Activated CD4-positive, alpha-beta memory T cell treated with anti-CD3 and anti-CD28 coated beads for 36 hours (primary cell): ENCODE measurements at regions not wholly inside any gene's neighbourhood (a gene's known extent, or its start where the extent isn't known, plus 50 kb on each side); places are given as distances from the start of the nearest gene placed in this dataset.
"Not testable (repeated sequence)": the region's sequence is repeated elsewhere in the genome, so short reads cannot be mapped to it uniquely, and the experiment has no call there.

Source experiments
- CTCF ChIA-PET: fragments of 350-600 bp; sonication (Branson Sonifier 250); formaldehyde crosslinking; loops from one replicate; lab custom pipeline; 2021; ENCODE audit warnings: antibody characterized with exemption, inconsistent platforms; lab: Charles Lee
- POLR2A ChIA-PET: fragments of 350-600 bp; sonication (Branson Sonifier 250); formaldehyde crosslinking; loops from one replicate; lab custom pipeline; 2021; ENCODE audit warnings: antibody characterized with exemption; lab: Charles Lee
- DNase-seq: peaks from one replicate; pipeline ENCODE4 v3.0.0-alpha.2; 2020
- H3K27ac Mint-ChIP-seq: one replicate; pipeline ENCODE4 v1.8.0; 2021; ENCODE audit warnings: mixed read lengths
- H3K27me3 Mint-ChIP-seq: one replicate; pipeline ENCODE4 v1.8.0; 2021; ENCODE audit warnings: mixed read lengths
- H3K36me3 Mint-ChIP-seq: one replicate; pipeline ENCODE4 v1.8.0; 2021; ENCODE audit warnings: mixed read lengths
- H3K4me1 Mint-ChIP-seq: one replicate; pipeline ENCODE4 v1.8.0; 2021; ENCODE audit warnings: low read depth, mixed read lengths
- H3K4me3 Mint-ChIP-seq: one replicate; pipeline ENCODE4 v1.8.0; 2021; ENCODE audit warnings: mild to moderate bottlenecking, mixed read lengths
- H3K9me3 Mint-ChIP-seq: one replicate; pipeline ENCODE4 v1.8.0; 2021; ENCODE audit warnings: mixed read lengths
- intact Hi-C: fragments of 100-400 bp; cut with micrococcal nuclease; formaldehyde crosslinking; loops from one replicate; pipeline ENCODE4 v1.15.1; 2023

- H3K36me3 Mint-ChIP-seq: no peaks in the 10 kb centered on the region
- H3K4me1 Mint-ChIP-seq: no peaks in the 10 kb centered on the region
- no peaks in the 10 kb centered on the region for H3K9me3 Mint-ChIP-seq
- no peak for DNase-seq
- H3K27ac Mint-ChIP-seq: no peak overlapping the region
- ChIA-PET CTCF (no interaction called here), POLR2A (no interaction called here)
- H3K4me3 Mint-ChIP-seq: no peak overlapping the region
- intact Hi-C loops: no loop called here
- no peaks in the 10 kb centered on the region for H3K27me3 Mint-ChIP-seq
Observed at GRCh38 chr1:81254560-81254959, 546.2 kb upstream of the ADGRL2 start.

GRCh38 chr1:81254068-81254467 lies 546.7 kb upstream of the ADGRL2 start:
- intact Hi-C loops: no loop called here
- no peaks in the 10 kb centered on the region for H3K36me3 Mint-ChIP-seq
- POLR2A ChIA-PET: no interaction called here

GRCh38 chr1:81252471-81253151 lies 548.1 kb upstream of the ADGRL2 start:
- intact Hi-C loops: no loop called here
- Mint-ChIP-seq H3K9me3 (peaks cover 5% of the 10 kb centered on the region), H3K4me1 (no peaks in the 10 kb centered on the region), H3K27me3 (no peaks in the 10 kb centered on the region), H3K4me3 (no peak overlapping the region), H3K36me3 (no peaks in the 10 kb centered on the region), H3K27ac (no peak overlapping the region)
- DNase-seq: no peak
- ChIA-PET CTCF (no interaction called here), POLR2A (no interaction called here)

More at GRCh38 chr1:81254068-81254467, 546.7 kb upstream of the ADGRL2 start:
- CTCF ChIA-PET: no interaction called here
- Mint-ChIP-seq H3K27me3 (no peaks in the 10 kb centered on the region), H3K4me1 (no peaks in the 10 kb centered on the region), H3K4me3 (no peak overlapping the region), H3K9me3 (no peaks in the 10 kb centered on the region), H3K27ac (no peak overlapping the region)
- DNase-seq: no peak

- H3K9me3 Mint-ChIP-seq, H3K27me3 Mint-ChIP-seq, DNase-seq, intact Hi-C loops, CTCF ChIA-PET, H3K4me3 Mint-ChIP-seq, POLR2A ChIA-PET, H3K36me3 Mint-ChIP-seq, H3K27ac Mint-ChIP-seq, H3K4me1 Mint-ChIP-seq: not testable (repeated sequence)
Observed at GRCh38 chr1:81250825-81251224, 549.9 kb upstream of the ADGRL2 start.

GRCh38 chr1:81245084-81245715 lies 555.5 kb upstream of the ADGRL2 start:
- H3K4me1 Mint-ChIP-seq, CTCF ChIA-PET, POLR2A ChIA-PET, H3K27ac Mint-ChIP-seq, DNase-seq, H3K36me3 Mint-ChIP-seq, H3K27me3 Mint-ChIP-seq, intact Hi-C loops, H3K9me3 Mint-ChIP-seq, H3K4me3 Mint-ChIP-seq: not testable (repeated sequence)

- H3K4me3 Mint-ChIP-seq, H3K27me3 Mint-ChIP-seq, H3K36me3 Mint-ChIP-seq, DNase-seq, H3K9me3 Mint-ChIP-seq, POLR2A ChIA-PET, H3K4me1 Mint-ChIP-seq, CTCF ChIA-PET, intact Hi-C loops, H3K27ac Mint-ChIP-seq: not testable (repeated sequence)
Observed at GRCh38 chr1:81244612-81245011, 556.1 kb upstream of the ADGRL2 start.

- Mint-ChIP-seq H3K4me3 (no peak overlapping the region), H3K36me3 (no peaks in the 10 kb centered on the region), H3K9me3 (no peaks in the 10 kb centered on the region), H3K4me1 (no peaks in the 10 kb centered on the region), H3K27me3 (no peaks in the 10 kb centered on the region), H3K27ac (no peak overlapping the region)
- CTCF ChIA-PET: no interaction called here
- intact Hi-C loops: no loop called here
- DNase-seq: no peak
- POLR2A ChIA-PET: no interaction called here
Observed at GRCh38 chr1:81242103-81242502, 558.6 kb upstream of the ADGRL2 start.

- Mint-ChIP-seq H3K4me1 (no peaks in the 10 kb centered on the region), H3K27me3 (no peaks in the 10 kb centered on the region), H3K36me3 (no peaks in the 10 kb centered on the region), H3K27ac (no peak overlapping the region), H3K4me3 (no peak overlapping the region), H3K9me3 (no peaks in the 10 kb centered on the region)
- ChIA-PET POLR2A (no interaction called here), CTCF (no interaction called here)
- intact Hi-C loops: no loop called here
- no peak for DNase-seq
Observed at GRCh38 chr1:81238129-81238528, 562.6 kb upstream of the ADGRL2 start.

GRCh38 chr1:81237473-81238089 lies 563.2 kb upstream of the ADGRL2 start:
- H3K27me3 Mint-ChIP-seq: no peaks in the 10 kb centered on the region
- H3K4me3 Mint-ChIP-seq: no peak overlapping the region
- no peaks in the 10 kb centered on the region for H3K36me3 Mint-ChIP-seq
- DNase-seq: no peak
- ChIA-PET POLR2A (no interaction called here), CTCF (no interaction called here)
- intact Hi-C loops: no loop called here
- H3K9me3 Mint-ChIP-seq: no peaks in the 10 kb centered on the region
- H3K4me1 Mint-ChIP-seq: no peaks in the 10 kb centered on the region
- no peak overlapping the region for H3K27ac Mint-ChIP-seq

- H3K27ac Mint-ChIP-seq: no peak overlapping the region
- CTCF ChIA-PET: no interaction called here
- DNase-seq: no peak
- H3K9me3 Mint-ChIP-seq: no peaks in the 10 kb centered on the region
- H3K4me1 Mint-ChIP-seq: no peaks in the 10 kb centered on the region
- intact Hi-C loops: no loop called here
- POLR2A ChIA-PET: no interaction called here
- no peaks in the 10 kb centered on the region for H3K27me3 Mint-ChIP-seq
- H3K36me3 Mint-ChIP-seq: no peaks in the 10 kb centered on the region
- H3K4me3 Mint-ChIP-seq: no peak overlapping the region
Observed at GRCh38 chr1:81234237-81234636, 566.5 kb upstream of the ADGRL2 start.

- no peak overlapping the region for H3K4me3 Mint-ChIP-seq
- no peaks in the 10 kb centered on the region for H3K4me1 Mint-ChIP-seq
- H3K36me3 Mint-ChIP-seq: no peaks in the 10 kb centered on the region
- ChIA-PET CTCF (no interaction called here), POLR2A (no interaction called here)
- no peaks in the 10 kb centered on the region for H3K27me3 Mint-ChIP-seq
- intact Hi-C loops: no loop called here
- H3K27ac Mint-ChIP-seq: no peak overlapping the region
- H3K9me3 Mint-ChIP-seq: no peaks in the 10 kb centered on the region
- DNase-seq: no peak
Observed at GRCh38 chr1:81233591-81233990, 567.1 kb upstream of the ADGRL2 start.

- intact Hi-C loops: no loop called here
- Mint-ChIP-seq H3K4me1 (no peaks in the 10 kb centered on the region), H3K9me3 (no peaks in the 10 kb centered on the region), H3K27me3 (no peaks in the 10 kb centered on the region), H3K36me3 (no peaks in the 10 kb centered on the region), H3K4me3 (no peak overlapping the region), H3K27ac (no peak overlapping the region)
- DNase-seq: no peak
- ChIA-PET CTCF (no interaction called here), POLR2A (no interaction called here)
Observed at GRCh38 chr1:81232420-81232819, 568.3 kb upstream of the ADGRL2 start.

GRCh38 chr1:81231729-81232038 lies 569.0 kb upstream of the ADGRL2 start:
- no peaks in the 10 kb centered on the region for H3K9me3 Mint-ChIP-seq
- intact Hi-C loops: no loop called here
- H3K27me3 Mint-ChIP-seq: no peaks in the 10 kb centered on the region
- no peak overlapping the region for H3K27ac Mint-ChIP-seq
- CTCF ChIA-PET: no interaction called here
- no peak overlapping the region for H3K4me3 Mint-ChIP-seq
- DNase-seq: no peak
- POLR2A ChIA-PET: no interaction called here
- no peaks in the 10 kb centered on the region for H3K36me3 Mint-ChIP-seq
- no peaks in the 10 kb centered on the region for H3K4me1 Mint-ChIP-seq
